Rectal smooth muscle tissue (tissue), 1 donor: ENCODE measurements at regions not wholly inside any gene's neighbourhood (a gene's known extent, or its start where the extent isn't known, plus 50 kb on each side); places are given as distances from the start of the nearest gene placed in this dataset.
"Not testable (repeated sequence)": the region's sequence is repeated elsewhere in the genome, so short reads cannot be mapped to it uniquely, and the experiment has no call there.

Experiments
- H3K27ac ChIP-seq: one replicate; pipeline ENCODE4 v1.7.0; 2013; ENCODE audit warnings: low read depth, low read length, inconsistent platforms
- H3K27me3 ChIP-seq: one replicate; pipeline ENCODE4 v1.7.0; 2013; ENCODE audit warnings: low read length; ENCODE audit not compliant: control insufficient read depth, insufficient read depth
- H3K36me3 ChIP-seq: one replicate; pipeline ENCODE4 v1.7.0; 2013; ENCODE audit warnings: low read length; ENCODE audit not compliant: control insufficient read depth, insufficient read depth
- H3K4me1 ChIP-seq: one replicate; pipeline ENCODE4 v1.7.0; 2013; ENCODE audit warnings: low read length; ENCODE audit not compliant: control insufficient read depth, insufficient read depth
- H3K4me3 ChIP-seq: one replicate; pipeline ENCODE4 v1.7.0; 2013; ENCODE audit warnings: low read length
- H3K9ac ChIP-seq: one replicate; pipeline ENCODE4 v1.7.0; 2013; ENCODE audit warnings: low read length

GRCh38 chr2:19101968-19102367 lies 256.5 kb downstream of the OSR1 start:
- Histone ChIP-seq H3K36me3 (no peaks in the 10 kb centered on the region), H3K4me1 (no peaks in the 10 kb centered on the region), H3K9ac (no peak overlapping the region), H3K27me3 (no peaks in the 10 kb centered on the region), H3K4me3 (no peak overlapping the region), H3K27ac (no peak overlapping the region)

DNA sequence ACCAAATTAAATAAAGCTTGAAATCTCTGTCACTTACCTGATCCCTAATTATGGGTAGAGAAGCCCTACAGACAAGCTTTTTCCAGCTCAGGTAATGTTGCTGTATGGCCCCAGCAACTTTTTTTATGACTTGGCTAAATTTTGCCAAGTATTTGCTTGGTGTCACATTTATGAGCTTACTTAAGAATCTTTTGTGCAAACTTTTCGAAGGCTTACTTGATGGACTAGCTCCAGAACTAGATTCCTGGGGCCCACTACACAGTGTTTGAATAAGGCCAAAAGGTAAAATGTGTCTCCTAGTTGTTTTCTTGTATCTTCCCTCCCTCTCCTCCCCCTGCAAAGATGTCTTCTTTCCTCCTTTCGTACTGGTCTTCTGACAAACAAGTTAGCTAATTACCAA lies 257.9 kb downstream of the OSR1 start:
- Histone ChIP-seq H3K4me1 (no peaks in the 10 kb centered on the region), H3K9ac (no peak overlapping the region), H3K4me3 (no peak overlapping the region), H3K27me3 (no peaks in the 10 kb centered on the region), H3K36me3 (no peaks in the 10 kb centered on the region), H3K27ac (no peak overlapping the region)

DNA sequence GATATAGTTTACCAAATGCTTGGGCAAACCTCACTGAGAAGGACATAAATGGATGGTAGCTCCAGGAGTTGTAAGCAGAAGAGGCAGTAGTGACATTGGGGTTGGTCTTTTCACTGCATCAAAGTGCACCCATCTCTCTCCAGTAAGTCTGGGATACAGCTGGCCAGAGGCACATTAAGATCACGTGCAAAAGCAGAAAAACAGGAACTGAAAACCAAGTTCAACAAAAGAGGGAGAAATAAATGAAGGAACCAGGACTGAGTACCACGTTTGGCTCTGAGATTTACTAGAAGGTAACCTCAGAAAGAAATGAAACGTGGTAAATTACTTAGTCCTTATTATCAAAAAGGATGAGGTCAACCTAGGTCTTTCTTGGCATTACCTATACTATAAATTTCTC lies 259.2 kb downstream of the OSR1 start:
- H3K4me3 ChIP-seq: no peak overlapping the region
- no peaks in the 10 kb centered on the region for H3K4me1 ChIP-seq
- H3K36me3 ChIP-seq: no peaks in the 10 kb centered on the region
- no peaks in the 10 kb centered on the region for H3K27me3 ChIP-seq
- H3K27ac ChIP-seq: no peak overlapping the region
- no peak overlapping the region for H3K9ac ChIP-seq

DNA sequence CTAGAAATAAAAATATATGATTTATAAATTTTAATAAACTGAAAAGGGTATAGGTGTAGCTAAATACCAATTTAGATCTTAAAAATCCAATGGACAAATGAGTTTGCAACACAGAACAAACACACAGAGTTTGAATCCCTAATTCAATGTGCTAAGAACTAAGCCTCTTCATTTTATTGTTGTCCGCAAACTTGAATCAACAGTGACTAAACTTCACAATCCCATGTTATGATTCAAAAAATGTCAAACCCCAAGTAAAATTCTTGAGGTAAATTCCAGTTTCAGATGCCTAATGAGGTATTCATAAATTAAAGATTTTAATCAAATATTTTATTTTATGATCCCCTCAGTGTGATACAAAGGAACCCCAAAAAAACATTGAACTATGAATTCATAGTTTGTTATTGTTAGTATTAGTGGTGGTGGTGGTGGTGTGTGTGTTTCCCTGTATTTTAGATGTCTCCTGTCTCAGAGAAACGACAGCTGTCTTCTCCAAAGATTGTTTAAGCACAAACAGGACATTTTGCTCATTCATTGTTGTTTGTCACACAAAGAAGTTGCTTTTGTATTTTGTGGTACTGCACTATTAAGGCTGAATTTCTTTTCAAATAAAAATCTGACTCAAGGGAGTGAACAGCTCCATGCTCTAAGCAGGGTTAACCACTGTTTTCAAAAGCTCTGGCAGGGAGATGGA lies 259.8 kb downstream of the OSR1 start:
- Histone ChIP-seq H3K4me3 (no peak overlapping the region), H3K27me3 (no peaks in the 10 kb centered on the region), H3K4me1 (no peaks in the 10 kb centered on the region), H3K9ac (no peak overlapping the region), H3K36me3 (no peaks in the 10 kb centered on the region), H3K27ac (no peak overlapping the region)

DNA sequence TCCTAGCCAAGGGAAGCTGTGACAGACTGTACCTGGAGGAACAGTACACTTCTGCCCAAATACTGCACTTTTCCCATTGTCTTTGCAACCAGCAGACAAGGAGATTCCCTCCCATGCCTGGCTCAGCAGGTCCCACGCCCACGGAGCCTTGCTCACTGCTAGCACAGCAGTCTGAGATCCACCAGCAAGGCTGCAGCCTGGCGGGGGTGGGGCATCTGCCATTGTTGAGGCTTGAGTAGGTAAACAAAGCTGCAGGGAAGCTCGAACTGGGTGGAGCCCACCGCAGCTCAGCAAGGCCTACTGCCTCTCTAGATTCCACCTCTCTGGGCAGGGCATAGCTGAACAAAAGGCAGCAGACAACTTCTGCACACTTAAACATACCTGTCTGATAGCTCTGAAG lies 268.9 kb downstream of the OSR1 start:
- not testable (repeated sequence) for H3K27ac ChIP-seq, H3K27me3 ChIP-seq, H3K4me1 ChIP-seq

DNA sequence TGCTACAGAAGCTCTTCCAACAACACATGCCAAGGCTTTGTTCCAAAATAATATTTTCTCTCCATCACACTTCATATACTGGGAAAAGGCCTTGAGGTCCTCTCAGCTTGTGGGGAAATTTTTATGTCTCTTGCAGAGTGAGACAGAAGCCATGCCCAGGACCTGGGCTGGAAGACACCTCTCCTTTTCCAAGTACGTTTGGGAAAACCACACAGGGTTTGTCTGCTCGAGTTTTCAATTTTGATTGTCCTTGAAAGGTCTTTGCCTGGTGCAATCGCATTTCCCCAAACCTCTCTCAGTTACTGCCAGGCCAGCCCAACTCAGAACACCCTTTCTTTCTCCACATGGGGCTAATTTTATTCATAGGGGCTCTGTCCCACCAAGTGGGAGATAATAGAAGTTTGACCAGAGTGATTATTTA lies 272.2 kb downstream of the OSR1 start:
- H3K4me1 ChIP-seq: no peaks in the 10 kb centered on the region
- no peak overlapping the region for H3K4me3 ChIP-seq
- no peaks in the 10 kb centered on the region for H3K36me3 ChIP-seq
- H3K9ac ChIP-seq: no peak overlapping the region
- H3K27me3 ChIP-seq: no peaks in the 10 kb centered on the region
- H3K27ac ChIP-seq: no peak overlapping the region

More for the DNA sequence above, 268.9 kb downstream of the OSR1 start:
- not testable (repeated sequence) for H3K4me3 ChIP-seq, H3K9ac ChIP-seq, H3K36me3 ChIP-seq

GRCh38 chr2:19078709-19079108 lies 279.7 kb downstream of the OSR1 start:
- H3K27ac ChIP-seq: no peak overlapping the region
- H3K9ac ChIP-seq: no peak overlapping the region
- no peaks in the 10 kb centered on the region for H3K36me3 ChIP-seq
- no peaks in the 10 kb centered on the region for H3K4me1 ChIP-seq
- no peaks in the 10 kb centered on the region for H3K27me3 ChIP-seq
- no peak overlapping the region for H3K4me3 ChIP-seq

GRCh38 chr2:19073522-19073921 lies 284.9 kb downstream of the OSR1 start:
- H3K4me3 ChIP-seq: no peak overlapping the region
- no peaks in the 10 kb centered on the region for H3K36me3 ChIP-seq
- H3K27me3 ChIP-seq: no peaks in the 10 kb centered on the region
- no peaks in the 10 kb centered on the region for H3K4me1 ChIP-seq
- no peak overlapping the region for H3K9ac ChIP-seq
- no peak overlapping the region for H3K27ac ChIP-seq

DNA sequence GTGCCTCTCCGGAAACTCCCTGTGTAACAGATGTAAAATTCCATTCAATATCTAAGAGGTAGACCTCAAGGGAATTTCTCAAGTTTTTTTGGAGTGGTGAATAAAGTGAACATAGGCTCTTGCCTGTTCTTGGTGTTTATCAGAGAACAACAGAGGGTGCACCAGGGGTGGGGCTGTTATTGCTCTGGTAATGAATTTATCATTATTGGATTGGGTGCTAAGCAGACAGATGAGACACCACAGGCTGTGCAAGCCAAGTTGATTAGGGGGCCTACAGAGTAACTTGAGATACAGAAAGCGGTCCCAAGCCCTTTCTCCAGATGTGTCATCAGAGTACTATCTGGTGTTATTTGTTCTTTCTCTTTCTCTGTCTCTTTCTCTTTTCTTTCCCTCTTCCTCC lies 286.3 kb downstream of the OSR1 start:
- Histone ChIP-seq H3K4me1 (no peaks in the 10 kb centered on the region), H3K9ac (no peak overlapping the region), H3K4me3 (no peak overlapping the region), H3K36me3 (no peaks in the 10 kb centered on the region), H3K27ac (no peak overlapping the region), H3K27me3 (no peaks in the 10 kb centered on the region)

- Histone ChIP-seq H3K27me3 (no peaks in the 10 kb centered on the region), H3K27ac (no peak overlapping the region), H3K4me1 (no peaks in the 10 kb centered on the region), H3K9ac (no peak overlapping the region), H3K36me3 (no peaks in the 10 kb centered on the region), H3K4me3 (no peak overlapping the region)
These were observed 287.5 kb downstream of the OSR1 start for GRCh38 chr2:19070886-19071285.

GRCh38 chr2:19068206-19068605 lies 290.2 kb downstream of the OSR1 start:
- Histone ChIP-seq H3K4me3 (no peak overlapping the region), H3K27ac (no peak overlapping the region)

DNA sequence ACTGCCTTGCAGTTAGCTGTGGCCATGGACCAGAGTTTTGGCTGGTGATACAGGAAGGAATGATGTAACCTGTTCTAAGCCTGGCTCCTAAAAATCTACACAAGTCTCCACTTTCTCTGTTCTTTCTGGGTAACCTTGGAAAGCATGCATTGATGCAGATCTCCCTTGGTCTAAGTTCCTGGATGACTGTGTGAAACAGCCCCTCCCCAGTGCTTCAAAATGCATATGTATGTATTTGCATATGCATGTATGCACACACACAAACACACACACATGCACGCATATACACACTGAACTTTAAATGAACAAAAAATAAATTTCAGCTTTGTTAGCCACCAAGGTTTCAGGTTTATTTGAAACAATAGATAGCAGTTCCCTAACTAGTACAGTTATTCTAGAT lies 296.1 kb downstream of the OSR1 start:
- H3K4me1 ChIP-seq: no peaks in the 10 kb centered on the region
- no peak overlapping the region for H3K4me3 ChIP-seq
- no peaks in the 10 kb centered on the region for H3K27me3 ChIP-seq
- H3K36me3 ChIP-seq: no peaks in the 10 kb centered on the region
- H3K27ac ChIP-seq: no peak overlapping the region
- no peak overlapping the region for H3K9ac ChIP-seq

More at GRCh38 chr2:19068206-19068605, 290.2 kb downstream of the OSR1 start:
- Histone ChIP-seq H3K4me1 (no peaks in the 10 kb centered on the region), H3K9ac (no peak overlapping the region), H3K27me3 (no peaks in the 10 kb centered on the region), H3K36me3 (no peaks in the 10 kb centered on the region)

DNA sequence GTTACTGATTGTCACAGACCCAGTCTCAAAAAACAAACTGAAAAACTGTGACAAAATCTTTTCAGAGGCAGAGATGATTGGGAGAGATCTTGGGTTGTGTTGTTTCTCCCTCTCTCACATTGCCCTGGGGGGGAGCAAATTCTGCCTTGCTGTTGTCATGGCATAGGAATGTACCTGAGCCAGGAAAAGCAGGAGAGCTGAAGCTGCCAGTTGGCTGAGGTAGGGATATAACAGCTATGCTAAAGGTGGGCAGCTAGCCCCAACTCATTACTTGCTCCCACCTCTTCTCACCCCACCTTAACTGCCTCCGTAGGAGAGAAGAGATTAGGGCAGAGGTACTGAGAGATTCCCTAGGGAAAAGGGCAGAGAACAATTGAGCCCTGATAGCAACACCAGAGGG lies 299.3 kb downstream of the OSR1 start:
- Histone ChIP-seq H3K9ac (no peak overlapping the region), H3K27ac (no peak overlapping the region), H3K4me1 (no peaks in the 10 kb centered on the region), H3K27me3 (no peaks in the 10 kb centered on the region), H3K4me3 (no peak overlapping the region), H3K36me3 (no peaks in the 10 kb centered on the region)
